Activated naive CD8-positive, alpha-beta T cell treated with anti-CD3 and anti-CD28 coated beads, Interleukin-2, amount 50 U/mL, for 24 hours (primary cell): ENCODE measurements at regions not wholly inside any gene's neighbourhood (a gene's known extent, or its start where the extent isn't known, plus 50 kb on each side); places are given as distances from the start of the nearest gene placed in this dataset.

Experiments
- ATAC-seq: fragments of 150-1000 bp; cut with Tn5 transposase; one replicate; pipeline ENCODE4 v1.10.0; 2021
- DNase-seq: peaks from one replicate; pipeline ENCODE4 v3.0.0; 2021
- H3K27ac Mint-ChIP-seq: one replicate; pipeline ENCODE4 v1.8.0; 2021; ENCODE audit warnings: mild to moderate bottlenecking, mixed read lengths
- H3K27me3 Mint-ChIP-seq: one replicate; pipeline ENCODE4 v1.8.0; 2021; ENCODE audit warnings: mixed read lengths
- H3K36me3 Mint-ChIP-seq: one replicate; pipeline ENCODE4 v1.8.0; 2021; ENCODE audit warnings: low read depth, mixed read lengths
- H3K4me1 Mint-ChIP-seq: one replicate; pipeline ENCODE4 v1.8.0; 2021; ENCODE audit warnings: mixed read lengths
- H3K4me3 Mint-ChIP-seq: one replicate; pipeline ENCODE4 v1.8.0; 2021; ENCODE audit warnings: mild to moderate bottlenecking, moderate library complexity, mixed read lengths
- H3K9me3 Mint-ChIP-seq: one replicate; pipeline ENCODE4 v1.8.0; 2021; ENCODE audit warnings: mixed read lengths

DNA sequence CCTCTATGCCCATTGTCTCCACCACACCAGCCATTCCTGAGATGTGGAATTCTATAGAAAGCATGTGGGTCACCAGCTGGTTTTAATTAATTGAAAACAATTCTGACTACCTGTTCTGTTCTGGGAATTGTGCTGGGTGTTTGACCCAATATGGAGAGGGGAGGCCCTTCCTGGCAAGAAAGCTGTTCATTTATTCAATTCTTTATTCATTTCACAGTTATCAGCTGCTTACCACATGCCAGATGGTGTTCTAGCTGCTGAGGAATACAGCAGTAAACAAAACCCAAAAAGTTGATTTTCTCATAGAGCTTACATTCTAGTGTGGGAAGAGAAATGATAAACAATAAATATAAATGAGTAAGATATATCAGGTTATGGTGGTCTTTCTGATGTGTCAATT lies 296.1 kb upstream of the RASGRP1 start:
- H3K36me3 Mint-ChIP-seq: no peaks in the 10 kb centered on the region
- no peak overlapping the region for H3K27ac Mint-ChIP-seq
- H3K4me3 Mint-ChIP-seq: no peak overlapping the region
- no peaks in the 10 kb centered on the region for H3K9me3 Mint-ChIP-seq
- H3K4me1 Mint-ChIP-seq: no peaks in the 10 kb centered on the region
- ATAC-seq (no peak), DNase-seq (no peak)
- peaks cover 14% of the 10 kb centered on the region for H3K27me3 Mint-ChIP-seq

DNA sequence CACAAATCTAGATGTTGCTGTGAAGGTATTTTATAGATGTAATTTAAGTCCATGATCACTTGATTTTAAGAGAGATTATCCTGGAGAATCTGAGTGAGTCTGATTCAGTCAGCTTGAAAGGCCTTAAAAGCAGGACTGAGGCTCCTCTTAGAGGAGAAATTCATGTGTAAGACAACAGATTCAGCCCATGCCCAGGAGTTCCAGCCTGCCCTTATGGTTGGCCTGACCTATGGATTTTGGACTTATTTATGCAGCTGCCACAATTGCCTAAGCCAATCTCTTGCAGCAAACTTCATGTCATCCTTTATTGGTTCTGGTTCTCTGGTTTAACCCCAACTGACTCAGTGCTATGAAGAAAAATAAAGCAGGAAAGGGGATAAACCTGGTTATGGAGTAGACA lies 296.5 kb upstream of the RASGRP1 start:
- ATAC-seq: no peak
- Mint-ChIP-seq H3K27ac (no peak overlapping the region), H3K4me1 (no peaks in the 10 kb centered on the region), H3K9me3 (no peaks in the 10 kb centered on the region), H3K36me3 (no peaks in the 10 kb centered on the region), H3K4me3 (no peak overlapping the region), H3K27me3 (peaks cover 15% of the 10 kb centered on the region)
- DNase-seq: no peak

DNA sequence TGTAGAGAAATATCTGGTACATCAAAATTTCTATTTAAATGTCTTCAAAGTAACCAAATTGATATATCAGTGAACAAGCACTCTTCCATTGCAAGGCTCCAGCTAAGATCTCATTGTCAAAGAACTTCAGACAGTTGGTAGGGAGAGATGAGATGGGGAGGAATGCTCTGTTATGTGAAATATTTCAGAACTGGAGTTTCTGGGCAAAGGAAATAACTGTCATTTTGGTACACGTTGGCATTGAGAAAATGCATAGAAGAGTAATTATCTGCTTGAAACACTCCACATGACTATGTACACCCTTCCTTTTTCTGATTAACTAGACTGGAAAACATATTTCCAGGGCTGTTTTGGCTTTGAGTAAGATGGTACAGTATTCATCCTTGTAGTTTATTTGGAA lies 297.5 kb upstream of the RASGRP1 start:
- no peak for ATAC-seq
- H3K27me3 Mint-ChIP-seq: peaks cover 14% of the 10 kb centered on the region
- no peaks in the 10 kb centered on the region for H3K9me3 Mint-ChIP-seq
- H3K4me3 Mint-ChIP-seq: no peak overlapping the region
- DNase-seq: no peak
- H3K4me1 Mint-ChIP-seq: no peaks in the 10 kb centered on the region
- no peaks in the 10 kb centered on the region for H3K36me3 Mint-ChIP-seq
- H3K27ac Mint-ChIP-seq: no peak overlapping the region

DNA sequence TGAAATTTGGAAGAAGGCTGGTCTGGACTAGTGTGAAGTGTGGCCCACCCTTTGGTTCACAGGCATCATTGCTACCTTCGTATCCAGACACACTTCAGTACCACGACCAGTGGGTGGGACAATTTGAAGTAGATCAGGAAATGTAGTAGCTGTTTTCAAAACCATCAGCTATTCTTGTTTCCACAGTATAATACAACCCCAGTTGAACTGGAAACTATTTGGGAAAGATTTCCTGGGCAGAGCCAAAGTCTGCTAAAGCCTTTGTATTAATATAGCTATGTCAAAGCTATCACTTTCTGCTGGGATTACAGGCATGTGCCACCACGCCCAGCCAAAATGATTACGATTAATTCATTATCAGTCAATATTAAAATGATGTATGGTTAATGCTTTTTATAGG lies 298.8 kb upstream of the RASGRP1 start:
- ATAC-seq (no peak), DNase-seq (no peak)
- H3K9me3 Mint-ChIP-seq: no peaks in the 10 kb centered on the region
- no peak overlapping the region for H3K27ac Mint-ChIP-seq
- no peaks in the 10 kb centered on the region for H3K36me3 Mint-ChIP-seq
- no peaks in the 10 kb centered on the region for H3K4me1 Mint-ChIP-seq
- no peak overlapping the region for H3K4me3 Mint-ChIP-seq
- H3K27me3 Mint-ChIP-seq: peaks cover 14% of the 10 kb centered on the region

DNA sequence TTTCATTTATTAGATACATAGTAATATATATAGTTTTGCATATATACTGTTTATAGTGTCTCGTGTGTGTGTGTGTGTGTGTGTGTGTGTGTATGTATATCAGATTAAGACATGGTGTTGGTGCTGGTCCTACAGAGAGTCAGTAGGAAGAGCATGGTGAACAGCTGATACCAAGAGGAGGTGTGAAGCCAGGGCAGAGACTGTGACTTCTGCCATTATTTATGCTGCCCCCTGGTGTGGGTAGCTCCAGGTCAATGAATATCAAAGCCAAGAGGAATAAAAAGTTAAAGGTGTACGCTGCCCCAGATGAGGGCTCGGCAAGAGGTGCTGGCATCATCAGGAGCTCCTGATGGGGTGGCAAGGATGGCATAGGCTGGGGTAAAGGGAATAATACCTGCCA lies 299.5 kb upstream of the RASGRP1 start:
- ATAC-seq: no peak
- H3K9me3 Mint-ChIP-seq: no peaks in the 10 kb centered on the region
- H3K27ac Mint-ChIP-seq: no peak overlapping the region
- DNase-seq: no peak
- peaks cover 14% of the 10 kb centered on the region for H3K27me3 Mint-ChIP-seq
- no peak overlapping the region for H3K4me3 Mint-ChIP-seq
- no peaks in the 10 kb centered on the region for H3K4me1 Mint-ChIP-seq
- H3K36me3 Mint-ChIP-seq: no peaks in the 10 kb centered on the region

DNA sequence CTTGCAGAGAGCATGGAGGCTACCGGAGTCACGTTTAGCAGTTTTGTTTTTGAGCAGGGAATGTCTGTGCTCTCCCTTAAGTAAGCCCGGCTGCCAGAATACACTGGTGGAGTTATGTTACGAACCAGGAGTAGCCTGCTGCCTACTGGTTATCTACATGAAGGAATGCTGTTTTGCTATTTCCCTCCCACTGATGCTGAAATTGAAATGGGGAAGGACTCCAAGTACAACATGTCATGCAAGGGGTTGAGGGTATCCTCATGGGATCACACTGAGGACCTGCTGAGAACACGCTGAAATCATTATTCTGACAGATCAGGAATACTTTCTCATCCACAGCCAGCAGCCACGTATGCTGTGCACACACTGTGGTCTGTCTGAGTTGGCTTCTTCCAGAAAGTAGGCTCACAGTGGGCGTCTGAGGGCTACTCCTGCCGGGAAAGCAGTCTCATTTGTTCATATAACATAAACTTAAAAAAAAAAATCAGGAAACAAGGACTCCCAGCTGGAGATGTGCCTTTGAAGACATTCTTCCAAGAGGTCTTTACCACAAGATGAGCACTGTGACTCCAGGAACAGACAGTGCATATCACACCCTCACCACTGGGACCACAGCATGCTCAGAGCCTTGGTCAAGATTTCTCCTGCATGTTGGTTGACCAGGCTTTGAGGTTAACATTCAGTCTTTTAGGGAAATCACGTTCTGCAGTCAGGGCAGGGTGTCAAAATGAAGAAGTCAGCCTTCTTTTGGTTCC lies 300.4 kb upstream of the RASGRP1 start:
- Mint-ChIP-seq H3K36me3 (no peaks in the 10 kb centered on the region), H3K9me3 (no peaks in the 10 kb centered on the region), H3K4me1 (no peaks in the 10 kb centered on the region), H3K27ac (no peak overlapping the region), H3K4me3 (no peak overlapping the region), H3K27me3 (peaks cover 9% of the 10 kb centered on the region)
- DNase-seq (no peak), ATAC-seq (no peak)

DNA sequence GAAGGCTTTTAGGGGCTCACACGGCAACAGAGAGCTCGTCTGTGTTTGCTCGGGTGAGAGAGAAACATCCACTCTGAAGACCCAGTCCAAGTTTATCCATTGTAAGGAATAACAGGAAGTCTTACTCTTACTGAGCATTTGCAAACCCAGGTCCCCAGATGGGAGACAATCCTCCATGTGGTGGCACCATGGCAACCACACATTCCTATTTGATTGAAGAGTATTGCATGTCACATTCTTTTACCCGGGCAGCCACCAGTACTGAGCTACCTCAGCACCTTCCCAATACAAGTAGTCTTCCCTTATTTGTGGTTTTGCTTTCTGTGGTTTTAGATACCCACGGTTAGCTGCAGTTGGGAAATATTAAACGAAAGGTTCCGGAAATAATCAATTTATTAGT lies 302.9 kb upstream of the RASGRP1 start:
- H3K27ac Mint-ChIP-seq: no peak overlapping the region
- ATAC-seq: no peak
- no peak for DNase-seq

DNA sequence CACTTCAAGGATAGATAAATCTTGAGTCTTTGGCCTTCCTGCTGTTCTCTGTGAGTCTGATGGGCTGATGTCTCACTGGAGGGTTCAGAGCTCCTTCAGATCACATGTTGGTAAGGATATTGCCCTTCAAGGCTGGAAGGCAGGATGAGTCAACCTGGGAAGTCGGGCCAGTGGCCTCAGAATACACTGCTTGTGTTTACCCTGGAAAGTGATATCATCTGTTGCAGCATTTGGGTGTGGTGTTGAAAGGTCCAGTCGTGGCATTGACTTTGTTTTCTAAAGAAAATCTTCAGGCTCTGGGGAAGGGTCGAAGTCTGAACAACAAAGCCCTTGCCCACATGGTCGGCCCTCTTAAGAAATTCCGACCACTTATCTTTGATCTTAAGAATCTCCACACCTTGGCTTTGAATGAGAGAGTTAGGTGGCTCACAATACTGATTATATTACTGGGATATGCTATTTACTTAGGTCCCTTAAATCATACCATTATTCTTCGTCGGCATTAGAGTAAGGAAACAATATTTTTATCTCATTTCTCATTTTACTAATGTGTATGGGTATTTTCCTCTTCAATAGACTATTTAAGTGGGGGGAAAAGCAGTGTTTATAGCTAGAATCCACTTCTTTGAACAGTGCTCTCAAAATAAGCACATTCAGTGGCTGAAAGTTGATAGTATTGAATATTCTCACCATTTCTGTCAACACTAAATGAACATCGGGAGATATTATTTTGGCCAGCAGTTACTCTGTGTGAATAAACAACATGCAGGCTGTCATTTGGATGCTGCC lies 303.9 kb upstream of the RASGRP1 start:
- DNase-seq (no peak), ATAC-seq (no peak)
- Mint-ChIP-seq H3K4me3 (no peak overlapping the region), H3K9me3 (no peaks in the 10 kb centered on the region), H3K36me3 (no peaks in the 10 kb centered on the region), H3K27ac (no peak overlapping the region), H3K27me3 (peaks cover 9% of the 10 kb centered on the region), H3K4me1 (no peaks in the 10 kb centered on the region)

More for the DNA sequence above, 302.9 kb upstream of the RASGRP1 start:
- no peaks in the 10 kb centered on the region for H3K4me1 Mint-ChIP-seq
- no peaks in the 10 kb centered on the region for H3K9me3 Mint-ChIP-seq
- no peaks in the 10 kb centered on the region for H3K36me3 Mint-ChIP-seq
- peaks cover 11% of the 10 kb centered on the region for H3K27me3 Mint-ChIP-seq
- no peak overlapping the region for H3K4me3 Mint-ChIP-seq

DNA sequence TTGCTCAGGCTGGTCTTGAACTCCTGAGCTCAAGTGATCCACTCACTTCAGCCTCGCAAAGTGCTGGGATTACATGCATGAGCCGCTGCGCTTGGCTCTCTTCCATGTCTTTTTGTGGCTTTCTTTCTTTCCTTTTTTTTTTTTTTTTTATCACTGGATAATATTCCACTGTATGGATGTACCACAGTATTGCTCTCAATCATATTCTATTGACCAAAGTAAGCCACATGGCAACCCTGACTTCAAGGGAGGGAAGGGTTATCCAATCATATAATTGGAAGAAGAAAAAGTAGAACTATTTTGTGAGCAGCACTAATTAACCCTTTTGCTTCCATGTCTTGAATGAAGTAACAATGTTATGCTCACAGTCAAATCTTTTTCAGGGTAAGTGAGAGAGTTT lies 307.0 kb upstream of the RASGRP1 start:
- Mint-ChIP-seq H3K27ac (no peak overlapping the region), H3K9me3 (no peaks in the 10 kb centered on the region), H3K36me3 (no peaks in the 10 kb centered on the region), H3K4me1 (no peaks in the 10 kb centered on the region), H3K27me3 (peaks cover 2% of the 10 kb centered on the region), H3K4me3 (no peak overlapping the region)
- DNase-seq (no peak), ATAC-seq (no peak)

DNA sequence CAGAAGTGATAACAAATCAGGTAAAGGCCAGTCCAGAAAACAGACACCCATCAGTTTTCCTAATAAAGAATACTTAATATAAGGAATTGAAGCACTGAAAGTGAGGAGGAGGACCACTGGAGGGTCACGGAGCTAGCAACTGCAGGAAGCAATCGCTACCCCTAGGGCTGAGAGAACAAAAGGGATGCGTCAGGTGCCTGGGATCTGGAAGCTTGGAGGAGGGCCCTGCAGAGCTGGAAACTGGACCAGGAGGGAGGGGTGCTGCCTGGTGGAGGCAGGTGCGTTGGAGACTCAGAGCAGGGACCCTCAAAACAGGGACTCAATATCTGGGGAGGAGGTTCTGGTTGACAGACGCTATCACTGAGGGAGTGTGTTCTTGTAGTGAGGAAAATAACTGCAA lies 308.1 kb upstream of the RASGRP1 start:
- no peaks in the 10 kb centered on the region for H3K36me3 Mint-ChIP-seq
- DNase-seq (no peak), ATAC-seq (no peak)
- no peak overlapping the region for H3K4me3 Mint-ChIP-seq
- no peaks in the 10 kb centered on the region for H3K9me3 Mint-ChIP-seq
- no peaks in the 10 kb centered on the region for H3K4me1 Mint-ChIP-seq
- no peak overlapping the region for H3K27ac Mint-ChIP-seq
- H3K27me3 Mint-ChIP-seq: peaks cover 4% of the 10 kb centered on the region

DNA sequence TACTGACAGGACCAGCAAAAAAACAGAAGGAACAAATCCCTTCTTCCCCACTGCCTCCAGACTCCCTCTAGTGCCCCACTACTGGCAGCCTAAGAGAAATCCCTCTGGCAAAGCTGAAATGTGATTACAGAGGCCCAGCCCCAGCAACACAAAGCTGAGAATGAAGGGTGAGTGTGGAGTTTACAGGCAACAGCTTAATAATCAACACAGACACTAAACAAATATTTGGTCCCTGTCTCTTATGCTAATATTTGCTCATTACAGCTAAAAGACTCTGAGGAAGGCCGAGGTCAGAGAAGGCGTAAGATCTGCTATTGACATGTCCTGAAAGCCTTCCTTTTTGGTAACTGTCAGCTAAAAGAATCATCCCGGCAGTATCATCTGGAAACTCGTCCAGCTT lies 308.5 kb upstream of the RASGRP1 start:
- H3K9me3 Mint-ChIP-seq: no peaks in the 10 kb centered on the region
- no peak for ATAC-seq

DNA sequence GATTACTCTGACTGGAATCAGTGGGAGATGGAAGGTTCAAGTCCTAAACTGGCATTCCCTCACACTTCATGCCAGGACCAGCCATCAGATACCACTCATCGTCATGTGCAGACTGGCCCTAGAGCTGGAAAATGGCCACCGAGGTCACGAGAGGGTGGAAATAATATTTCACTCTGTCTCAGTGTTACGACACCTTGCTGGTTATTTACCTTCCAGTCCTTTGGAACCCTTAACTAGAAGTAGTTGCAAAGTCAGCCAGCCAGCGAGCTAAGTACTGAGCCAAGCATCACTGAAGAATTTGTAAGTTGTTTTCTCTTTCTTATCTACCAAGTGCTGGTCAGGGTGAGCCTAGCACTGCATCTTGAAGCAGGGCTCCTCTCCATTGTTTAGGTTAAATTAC lies 309.9 kb upstream of the RASGRP1 start:
- Mint-ChIP-seq H3K4me1 (no peaks in the 10 kb centered on the region), H3K36me3 (no peaks in the 10 kb centered on the region), H3K27ac (no peak overlapping the region), H3K27me3 (peaks cover 4% of the 10 kb centered on the region), H3K9me3 (no peaks in the 10 kb centered on the region), H3K4me3 (no peak overlapping the region)
- DNase-seq (no peak), ATAC-seq (no peak)

More for the DNA sequence above, 308.5 kb upstream of the RASGRP1 start:
- Mint-ChIP-seq H3K4me3 (no peak overlapping the region), H3K27me3 (peaks cover 4% of the 10 kb centered on the region), H3K36me3 (no peaks in the 10 kb centered on the region), H3K27ac (no peak overlapping the region), H3K4me1 (no peaks in the 10 kb centered on the region)
- no peak for DNase-seq

DNA sequence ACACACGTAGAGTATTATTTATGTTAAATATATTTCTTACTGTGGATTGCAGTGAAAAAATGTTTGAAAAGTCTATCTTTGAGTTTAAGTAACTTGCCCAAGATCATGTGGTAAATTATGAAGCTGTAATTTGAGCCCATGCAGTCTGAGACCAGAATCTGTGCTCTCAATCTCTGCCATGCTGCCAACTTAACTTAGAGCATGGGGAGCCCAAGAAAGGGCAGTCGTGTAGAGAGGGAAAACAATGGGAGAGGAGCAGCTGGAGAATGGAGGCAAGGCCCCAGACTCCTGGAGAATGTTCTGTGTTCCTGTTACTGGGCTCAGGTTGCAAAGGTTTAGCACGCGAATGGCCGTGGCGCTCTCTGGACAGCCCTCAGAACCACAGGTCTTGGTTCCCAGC lies 311.6 kb upstream of the RASGRP1 start:
- no peak overlapping the region for H3K27ac Mint-ChIP-seq
- H3K9me3 Mint-ChIP-seq: no peaks in the 10 kb centered on the region
- H3K4me1 Mint-ChIP-seq: no peaks in the 10 kb centered on the region
- no peaks in the 10 kb centered on the region for H3K36me3 Mint-ChIP-seq
- peaks cover 4% of the 10 kb centered on the region for H3K27me3 Mint-ChIP-seq
- no peak for DNase-seq
- no peak overlapping the region for H3K4me3 Mint-ChIP-seq
- no peak for ATAC-seq

DNA sequence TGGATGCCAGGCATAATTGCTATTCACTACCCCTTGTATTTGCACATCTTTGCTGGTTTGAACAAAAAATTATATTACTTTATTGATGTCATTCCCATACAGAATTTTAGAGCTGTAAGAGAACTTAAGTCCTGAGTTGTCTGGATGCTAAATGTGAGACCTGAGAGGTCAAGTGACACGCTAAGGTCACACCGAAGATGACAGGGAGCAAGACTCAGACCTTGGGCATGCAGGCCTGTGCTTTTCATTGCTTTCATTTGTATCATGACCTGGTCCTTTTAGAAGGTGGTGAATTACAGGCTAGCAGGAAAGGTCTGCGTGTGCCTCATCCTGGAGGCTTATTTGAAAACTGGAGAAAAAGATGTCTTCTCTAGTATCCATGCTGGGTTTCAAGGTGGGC lies 312.0 kb upstream of the RASGRP1 start:
- H3K27me3 Mint-ChIP-seq: peaks cover 3% of the 10 kb centered on the region
- no peak overlapping the region for H3K4me3 Mint-ChIP-seq
- no peaks in the 10 kb centered on the region for H3K9me3 Mint-ChIP-seq
- H3K27ac Mint-ChIP-seq: no peak overlapping the region
- H3K4me1 Mint-ChIP-seq: no peaks in the 10 kb centered on the region
- no peak for ATAC-seq
- H3K36me3 Mint-ChIP-seq: no peaks in the 10 kb centered on the region
- DNase-seq: no peak

DNA sequence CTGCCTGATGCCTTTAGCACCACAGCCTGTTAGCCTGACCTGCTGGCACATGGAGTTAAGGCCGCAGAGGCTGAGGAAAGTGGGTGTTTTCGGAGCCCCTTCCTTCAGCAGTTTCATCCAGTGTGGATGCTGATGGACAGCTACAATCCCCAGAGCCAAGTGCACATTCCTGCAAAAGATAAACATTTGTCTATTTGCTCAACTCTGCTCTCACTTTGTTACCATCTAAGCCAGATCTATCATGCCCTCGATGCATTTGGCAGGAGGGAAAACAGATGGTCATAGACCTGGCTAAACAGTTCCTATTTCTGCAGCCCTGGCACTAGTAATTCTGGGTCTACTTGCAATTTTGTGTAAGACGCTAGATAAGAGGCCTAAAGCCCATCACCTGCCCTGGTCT lies 312.9 kb upstream of the RASGRP1 start:
- H3K9me3 Mint-ChIP-seq: no peaks in the 10 kb centered on the region
- ATAC-seq (no peak), DNase-seq (no peak)
- no peaks in the 10 kb centered on the region for H3K4me1 Mint-ChIP-seq
- no peaks in the 10 kb centered on the region for H3K36me3 Mint-ChIP-seq
- no peak overlapping the region for H3K27ac Mint-ChIP-seq
- H3K4me3 Mint-ChIP-seq: no peak overlapping the region
- H3K27me3 Mint-ChIP-seq: peaks cover 2% of the 10 kb centered on the region
